Liver (tissue), 8 donors: ENCODE measurements at regions not wholly inside any gene's neighbourhood (a gene's known extent, or its start where the extent isn't known, plus 50 kb on each side); places are given as distances from the start of the nearest gene placed in this dataset.

Source experiments
- DNase-seq: peaks from one replicate; pipeline ENCODE4 v3.0.0-alpha.2; 2017; ENCODE audit warnings: low spot score
- H3K27ac ChIP-seq, 2 donors: one replicate each; pipeline ENCODE4 v1.7.0; 2013; ENCODE audit warnings: inconsistent platforms in 2 of 2, low read length in 2 of 2, control low read depth in 1 of 2, low read depth in 1 of 2, mild to moderate bottlenecking in 1 of 2
- H3K27me3 ChIP-seq, 4 donors: one replicate each; pipeline versions ENCODE4 v1.6.1 to v1.7.0; 2013; ENCODE audit warnings: low read length in 3 of 4, inconsistent platforms in 1 of 4, mild to moderate bottlenecking in 1 of 4, moderate library complexity in 1 of 4; ENCODE audit not compliant: control insufficient read depth in 4 of 4, insufficient read depth in 4 of 4
- H3K36me3 ChIP-seq, 4 donors: one replicate each; pipeline versions ENCODE4 v1.6.1 to v1.7.0; 2013; ENCODE audit warnings: low read length in 3 of 4, mild to moderate bottlenecking in 3 of 4, low read depth in 1 of 4, moderate library complexity in 1 of 4; ENCODE audit not compliant: control insufficient read depth in 4 of 4, insufficient read depth in 3 of 4
- H3K4me1 ChIP-seq, 4 donors: one replicate each; pipeline versions ENCODE4 v1.6.1 to v1.7.0; 2013; ENCODE audit warnings: low read length in 3 of 4, mild to moderate bottlenecking in 3 of 4, moderate library complexity in 1 of 4; ENCODE audit not compliant: control insufficient read depth in 4 of 4, insufficient read depth in 4 of 4
- H3K4me3 ChIP-seq, 3 donors: one replicate each; pipeline versions ENCODE4 v1.6.1 to v1.7.0; 2013; ENCODE audit warnings: low read length in 3 of 3, control low read depth in 1 of 3, low read depth in 1 of 3, mild to moderate bottlenecking in 1 of 3
- H3K9ac ChIP-seq, 2 donors: one replicate each; pipeline ENCODE4 v1.7.0; 2013; ENCODE audit warnings: low read length in 2 of 2, mild to moderate bottlenecking in 2 of 2, moderate library complexity in 2 of 2, control low read depth in 1 of 2, low read depth in 1 of 2
- H3K9me3 ChIP-seq, 4 donors: one replicate each; pipeline versions ENCODE4 v1.6.1 to v1.7.0; 2013; ENCODE audit warnings: low read length in 3 of 4; ENCODE audit not compliant: control insufficient read depth in 4 of 4
- ATF3 ChIP-seq: IDR thresholded peaks from 2 replicates; pipeline ENCODE4 v1.6.1; 2016; ENCODE audit warnings: antibody characterized with exemption
- CTCF ChIP-seq: fragments of 150-350 bp; IDR thresholded peaks from 2 replicates; pipeline ENCODE4 v1.5.1; 2017; ENCODE audit warnings: improper control_type of control experiment, low read depth, low read length; ENCODE audit not compliant: missing input control
- FOXA1 ChIP-seq: IDR thresholded peaks from 2 replicates; pipeline ENCODE4 v1.6.1; 2016; ENCODE audit warnings: antibody characterized with exemption
- GABPA ChIP-seq, 2 donors: IDR thresholded peaks in 1 of 2; conservative IDR thresholded peaks in 1 of 2; 2 replicates each; pipeline ENCODE4 v1.6.1; 2016; ENCODE audit warnings: antibody characterized with exemption in 2 of 2, mild to moderate bottlenecking in 1 of 2, moderate library complexity in 1 of 2
- HNF4G ChIP-seq: IDR thresholded peaks from 2 replicates; pipeline ENCODE4 v1.6.1; 2016; ENCODE audit warnings: antibody characterized with exemption
- RAD21 ChIP-seq, 2 donors: IDR thresholded peaks; 2 replicates each; pipeline ENCODE4 v1.6.1; 2016; ENCODE audit warnings: antibody characterized with exemption in 2 of 2, mild to moderate bottlenecking in 2 of 2
- RXRA ChIP-seq, 2 donors: IDR thresholded peaks; 2 replicates each; pipeline ENCODE4 v1.6.1; 2017 to 2018; ENCODE audit warnings: antibody characterized with exemption in 2 of 2, mild to moderate bottlenecking in 1 of 2
- SP1 ChIP-seq: IDR thresholded peaks from 2 replicates; pipeline ENCODE4 v1.6.1; 2018; ENCODE audit warnings: antibody characterized with exemption, mild to moderate bottlenecking
- TAF1 ChIP-seq: conservative IDR thresholded peaks from 2 replicates; pipeline ENCODE4 v1.6.1; 2016; ENCODE audit warnings: antibody characterized with exemption, mild to moderate bottlenecking
- YY1 ChIP-seq: IDR thresholded peaks from 2 replicates; pipeline ENCODE4 v1.6.1; 2016; ENCODE audit warnings: antibody characterized with exemption, mild to moderate bottlenecking
- WGBS: extraction: QIAGEN DNeasy Blood & Tissue Kit; methylation state at CpG from one replicate; pipeline ENCODE4 v1.1.7; 2013; 5-methylcytosine and 5-hydroxymethylcytosine counted together
- TF ChIP-seq, protein P1 (sequence below): IDR thresholded peaks from 2 replicates; pipeline ENCODE4 v1.6.1; 2016; ENCODE audit warnings: antibody characterized with exemption
- TF ChIP-seq, protein P2 (sequence below): IDR thresholded peaks from 2 replicates; pipeline ENCODE4 v1.6.1; 2016; ENCODE audit warnings: antibody characterized with exemption
- donor health status: healthy.
- donor health status: healthy.
- donor health status: healthy.
- donor health status: healthy.
- donor health status: healthy.

- H3K4me1 ChIP-seq, result peaks cover 0 to 7% (median 0%) of the 10 kb centered on the region in 4 donors
- WGBS, result 96% methylated on average over 2 of the region's 2 CpGs
Observed at GRCh38 chr12:63078906-63079305, 72.1 kb downstream of the AVPR1A start.

GRCh38 chr12:63075376-63076060, 75.5 kb downstream of the AVPR1A start:
- DNase-seq, result no peak
- no peaks in the 10 kb centered on the region for H3K36me3 ChIP-seq
- no peaks in the 10 kb centered on the region for H3K27me3 ChIP-seq
- no peaks in the 10 kb centered on the region for H3K9me3 ChIP-seq
- H3K27ac ChIP-seq, result no peak overlapping the region
- WGBS, result 90% methylated on average over 3 of the region's 3 CpGs
- no peak overlapping the region for H3K4me3 ChIP-seq
- no peaks in the 10 kb centered on the region for H3K4me1 ChIP-seq
- H3K9ac ChIP-seq, result no peak overlapping the region
- no peak for TF ChIP-seq GABPA (IDR thresholded peaks at IDR 0.05 in 1 of 2, conservative IDR thresholded peaks at IDR 0.05 in 1 of 2)
- TF ChIP-seq ATF3, result no peak
- TF ChIP-seq, protein P1, sequence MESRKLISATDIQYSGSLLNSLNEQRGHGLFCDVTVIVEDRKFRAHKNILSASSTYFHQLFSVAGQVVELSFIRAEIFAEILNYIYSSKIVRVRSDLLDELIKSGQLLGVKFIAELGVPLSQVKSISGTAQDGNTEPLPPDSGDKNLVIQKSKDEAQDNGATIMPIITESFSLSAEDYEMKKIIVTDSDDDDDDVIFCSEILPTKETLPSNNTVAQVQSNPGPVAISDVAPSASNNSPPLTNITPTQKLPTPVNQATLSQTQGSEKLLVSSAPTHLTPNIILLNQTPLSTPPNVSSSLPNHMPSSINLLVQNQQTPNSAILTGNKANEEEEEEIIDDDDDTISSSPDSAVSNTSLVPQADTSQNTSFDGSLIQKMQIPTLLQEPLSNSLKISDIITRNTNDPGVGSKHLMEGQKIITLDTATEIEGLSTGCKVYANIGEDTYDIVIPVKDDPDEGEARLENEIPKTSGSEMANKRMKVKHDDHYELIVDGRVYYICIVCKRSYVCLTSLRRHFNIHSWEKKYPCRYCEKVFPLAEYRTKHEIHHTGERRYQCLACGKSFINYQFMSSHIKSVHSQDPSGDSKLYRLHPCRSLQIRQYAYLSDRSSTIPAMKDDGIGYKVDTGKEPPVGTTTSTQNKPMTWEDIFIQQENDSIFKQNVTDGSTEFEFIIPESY, result no peak
- TF ChIP-seq, protein P2, sequence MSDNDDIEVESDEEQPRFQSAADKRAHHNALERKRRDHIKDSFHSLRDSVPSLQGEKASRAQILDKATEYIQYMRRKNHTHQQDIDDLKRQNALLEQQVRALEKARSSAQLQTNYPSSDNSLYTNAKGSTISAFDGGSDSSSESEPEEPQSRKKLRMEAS, result no peak
- no peak for TF ChIP-seq FOXA1
- no peak for TF ChIP-seq YY1
- no peak for TF ChIP-seq SP1

More at GRCh38 chr12:63078906-63079305, 72.1 kb downstream of the AVPR1A start:
- no peak for DNase-seq
- H3K27ac ChIP-seq, result no peak overlapping the region
- H3K27me3 ChIP-seq, result no peaks in the 10 kb centered on the region
- TF ChIP-seq, protein P1, result no peak
- TF ChIP-seq TAF1, result no peak
- no peak for TF ChIP-seq RAD21 (IDR thresholded peaks at IDR 0.05)
- TF ChIP-seq YY1, result no peak
- no peak for TF ChIP-seq FOXA1
- no peak for TF ChIP-seq CTCF
- TF ChIP-seq RXRA (IDR thresholded peaks at IDR 0.05), result no peak
- no peak for TF ChIP-seq HNF4G
- TF ChIP-seq, protein P2, result no peak
- no peak overlapping the region for H3K4me3 ChIP-seq
- no peak overlapping the region for H3K9ac ChIP-seq
- no peaks in the 10 kb centered on the region for H3K9me3 ChIP-seq
- H3K36me3 ChIP-seq, result no peaks in the 10 kb centered on the region
